HG02840 (cell line): ENCODE measurements at regions not wholly inside any gene's neighbourhood (a gene's known extent, or its start where the extent isn't known, plus 50 kb on each side); places are given as distances from the start of the nearest gene placed in this dataset.

Experiments used
- ATAC-seq: cut with Tn5 transposase; IDR thresholded peaks from one replicate; pipeline ENCODE4 v1.9.1; 2021; ENCODE audit warnings: mild to moderate bottlenecking, moderate library complexity, moderate number of reproducible peaks; ENCODE audit not compliant: unreplicated experiment, low FRiP score

GRCh38 chr1:199953651-199954050, 73.9 kb upstream of the NR5A2 start:
- no peak for ATAC-seq

DNA sequence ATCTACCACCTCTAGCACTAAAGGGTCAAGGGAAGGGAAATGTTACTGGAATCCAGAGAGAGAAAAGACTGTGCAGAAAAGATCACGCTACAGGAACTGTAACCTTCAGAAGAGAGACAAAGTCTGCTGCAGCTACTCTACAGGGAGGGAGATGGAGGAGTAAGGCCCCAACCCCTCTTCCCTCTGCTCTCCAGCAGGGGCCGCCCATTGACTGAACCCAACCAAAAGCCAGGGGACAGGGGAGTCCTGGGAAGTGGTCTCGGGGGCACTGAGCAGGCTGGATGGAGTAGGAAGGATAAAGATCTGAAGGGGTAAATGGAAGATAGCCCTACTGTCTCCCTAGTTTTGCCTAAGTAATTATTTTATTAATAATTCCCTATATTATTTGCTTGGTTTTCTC, 72.8 kb upstream of the NR5A2 start:
- no peak for ATAC-seq

- ATAC-seq, result no peak
Observed at GRCh38 chr1:199955235-199955634, 72.3 kb upstream of the NR5A2 start.

- no peak for ATAC-seq
Observed at GRCh38 chr1:199956005-199956404, 71.5 kb upstream of the NR5A2 start.

- ATAC-seq, result no peak
Observed at GRCh38 chr1:199959033-199959774, 68.3 kb upstream of the NR5A2 start.

GRCh38 chr1:199959775-199960110, 67.8 kb upstream of the NR5A2 start:
- ATAC-seq, result no peak

GRCh38 chr1:199970125-199970524, 57.4 kb upstream of the NR5A2 start:
- no peak for ATAC-seq

DNA sequence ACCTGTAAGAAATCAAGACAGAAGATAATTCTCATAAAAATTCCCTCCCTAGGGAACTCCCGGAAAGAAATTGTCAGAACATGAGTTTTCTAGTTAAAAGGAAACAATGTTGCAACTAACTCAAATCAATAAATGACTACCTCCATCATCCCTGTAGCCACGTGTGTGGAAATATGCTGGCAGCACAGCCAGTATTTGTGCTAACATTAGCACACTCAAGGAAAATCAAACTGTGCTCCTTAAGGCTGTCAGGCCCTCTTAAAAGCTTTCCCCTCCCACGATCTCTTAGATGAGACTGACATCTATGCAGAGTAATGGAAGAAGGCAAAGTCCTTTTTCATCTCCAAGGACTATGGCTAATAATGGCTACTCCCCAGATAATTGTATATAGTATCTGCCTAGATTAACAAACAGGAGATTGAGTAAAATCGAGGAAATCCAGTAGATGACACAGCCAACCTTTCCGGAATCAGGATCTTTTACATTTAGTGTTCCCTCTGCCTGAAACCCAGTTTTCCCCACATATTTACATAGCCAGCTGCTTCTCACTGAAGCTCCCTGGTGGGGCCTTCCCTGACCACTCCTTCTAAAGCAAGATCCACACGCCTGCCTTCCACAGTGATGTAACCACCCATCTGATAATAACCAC, 50.9 kb upstream of the NR5A2 start:
- ATAC-seq, result no peak
